ENCODE measurements at regions not wholly inside any gene's neighbourhood (a gene's known extent, or its start where the extent isn't known, plus 50 kb on each side); places are given as distances from the start of the nearest gene placed in this dataset.
A peak's percentile ranks its signal among the peaks of the same experiment; 100 is the strongest.
"Not testable (repeated sequence)": the region's sequence is repeated elsewhere in the genome, so short reads cannot be mapped to it uniquely, and the experiment has no call there.

- Histone ChIP-seq H3K9ac (ENCODE audit: low read length) (no peak overlapping the region), H3K4me1 (ENCODE audit: control insufficient read depth, insufficient read depth, low read length) (no peaks in the 10 kb centered on the region), H3K36me3 (ENCODE audit: control insufficient read depth, insufficient read depth, low read length, severe bottlenecking) (no peaks in the 10 kb centered on the region), H3K4me3 (ENCODE audit: low read length) (no peak overlapping the region), H3K9me3 (ENCODE audit: control insufficient read depth, low read length) (no peaks in the 10 kb centered on the region), H3K27me3 (replicated peaks; ENCODE audit: control insufficient read depth, insufficient read depth, low read length) (no peaks in the 10 kb centered on the region)
- DNase-seq (ENCODE audit: low read depth): no peak
Measured at GRCh38 chr3:188008582-188009213, 145.3 kb upstream of the LPP start.

GRCh38 chr3:188010478-188010877 is 143.5 kb upstream of the LPP start:
- Histone ChIP-seq H3K36me3 (ENCODE audit: control insufficient read depth, insufficient read depth, low read length, severe bottlenecking) (no peaks in the 10 kb centered on the region), H3K27me3 (replicated peaks; ENCODE audit: control insufficient read depth, insufficient read depth, low read length) (no peaks in the 10 kb centered on the region), H3K9ac (ENCODE audit: low read length) (no peak overlapping the region), H3K9me3 (ENCODE audit: control insufficient read depth, low read length) (no peaks in the 10 kb centered on the region), H3K4me1 (ENCODE audit: control insufficient read depth, insufficient read depth, low read length) (no peaks in the 10 kb centered on the region), H3K4me3 (ENCODE audit: low read length) (no peak overlapping the region)
- no peak for DNase-seq (ENCODE audit: low read depth)

GRCh38 chr3:188019727-188020126 is 134.2 kb upstream of the LPP start:
- Histone ChIP-seq H3K9me3 (ENCODE audit: control insufficient read depth, low read length) (peaks cover 12% of the 10 kb centered on the region), H3K4me1 (ENCODE audit: control insufficient read depth, insufficient read depth, low read length) (peaks cover 9% of the 10 kb centered on the region), H3K27me3 (replicated peaks; ENCODE audit: control insufficient read depth, insufficient read depth, low read length) (no peaks in the 10 kb centered on the region), H3K9ac (ENCODE audit: low read length) (no peak overlapping the region), H3K36me3 (ENCODE audit: control insufficient read depth, insufficient read depth, low read length, severe bottlenecking) (no peaks in the 10 kb centered on the region), H3K4me3 (ENCODE audit: low read length) (no peak overlapping the region)
- DNase-seq (ENCODE audit: low read depth): no peak

GRCh38 chr3:188021041-188021440 is 132.9 kb upstream of the LPP start:
- H3K9me3 ChIP-seq (ENCODE audit: control insufficient read depth, low read length): peaks cover 7% of the 10 kb centered on the region
- H3K9ac ChIP-seq (ENCODE audit: low read length): no peak overlapping the region
- H3K4me3 ChIP-seq (ENCODE audit: low read length): no peak overlapping the region
- H3K27me3 ChIP-seq (replicated peaks; ENCODE audit: control insufficient read depth, insufficient read depth, low read length): no peaks in the 10 kb centered on the region
- no peaks in the 10 kb centered on the region for H3K36me3 ChIP-seq (ENCODE audit: control insufficient read depth, insufficient read depth, low read length, severe bottlenecking)
- DNase-seq (ENCODE audit: low read depth): peak; percentile 10
- peaks cover 9% of the 10 kb centered on the region for H3K4me1 ChIP-seq (ENCODE audit: control insufficient read depth, insufficient read depth, low read length)

GRCh38 chr3:188021502-188022040 is 132.4 kb upstream of the LPP start:
- DNase-seq (ENCODE audit: low read depth): peak; percentile 56
- Histone ChIP-seq H3K36me3 (ENCODE audit: control insufficient read depth, insufficient read depth, low read length, severe bottlenecking) (no peaks in the 10 kb centered on the region), H3K9ac (ENCODE audit: low read length) (no peak overlapping the region), H3K4me1 (ENCODE audit: control insufficient read depth, insufficient read depth, low read length) (peaks cover 9% of the 10 kb centered on the region), H3K9me3 (ENCODE audit: control insufficient read depth, low read length) (peaks cover 6% of the 10 kb centered on the region), H3K27me3 (replicated peaks; ENCODE audit: control insufficient read depth, insufficient read depth, low read length) (no peaks in the 10 kb centered on the region), H3K4me3 (ENCODE audit: low read length) (no peak overlapping the region)

GRCh38 chr3:188022902-188023301 is 131.1 kb upstream of the LPP start:
- H3K27me3 ChIP-seq (replicated peaks; ENCODE audit: control insufficient read depth, insufficient read depth, low read length); H3K36me3 ChIP-seq (ENCODE audit: control insufficient read depth, insufficient read depth, low read length, severe bottlenecking); H3K4me1 ChIP-seq (ENCODE audit: control insufficient read depth, insufficient read depth, low read length); H3K9me3 ChIP-seq (ENCODE audit: control insufficient read depth, low read length); H3K4me3 ChIP-seq (ENCODE audit: low read length); DNase-seq (ENCODE audit: low read depth); H3K9ac ChIP-seq (ENCODE audit: low read length): not testable (repeated sequence)

GRCh38 chr3:188025555-188025954 is 128.4 kb upstream of the LPP start:
- H3K36me3 ChIP-seq (ENCODE audit: control insufficient read depth, insufficient read depth, low read length, severe bottlenecking): no peaks in the 10 kb centered on the region
- H3K4me1 ChIP-seq (ENCODE audit: control insufficient read depth, insufficient read depth, low read length): peaks cover 9% of the 10 kb centered on the region
- DNase-seq (ENCODE audit: low read depth): no peak
- no peak overlapping the region for H3K4me3 ChIP-seq (ENCODE audit: low read length)
- H3K27me3 ChIP-seq (replicated peaks; ENCODE audit: control insufficient read depth, insufficient read depth, low read length): no peaks in the 10 kb centered on the region
- H3K9ac ChIP-seq (ENCODE audit: low read length): no peak overlapping the region
- peaks cover 6% of the 10 kb centered on the region for H3K9me3 ChIP-seq (ENCODE audit: control insufficient read depth, low read length)

- H3K4me1 ChIP-seq (ENCODE audit: control insufficient read depth, insufficient read depth, low read length): peaks cover 4% of the 10 kb centered on the region
- no peaks in the 10 kb centered on the region for H3K36me3 ChIP-seq (ENCODE audit: control insufficient read depth, insufficient read depth, low read length, severe bottlenecking)
- DNase-seq (ENCODE audit: low read depth): no peak
- no peak overlapping the region for H3K9ac ChIP-seq (ENCODE audit: low read length)
- H3K4me3 ChIP-seq (ENCODE audit: low read length): no peak overlapping the region
- H3K9me3 ChIP-seq (ENCODE audit: control insufficient read depth, low read length): peaks cover 6% of the 10 kb centered on the region
- H3K27me3 ChIP-seq (replicated peaks; ENCODE audit: control insufficient read depth, insufficient read depth, low read length): no peaks in the 10 kb centered on the region
Measured at GRCh38 chr3:188026191-188026968, 127.6 kb upstream of the LPP start.

GRCh38 chr3:188031121-188031520 is 122.8 kb upstream of the LPP start:
- Histone ChIP-seq H3K9me3 (ENCODE audit: control insufficient read depth, low read length) (no peaks in the 10 kb centered on the region), H3K4me3 (ENCODE audit: low read length) (no peak overlapping the region), H3K27me3 (replicated peaks; ENCODE audit: control insufficient read depth, insufficient read depth, low read length) (no peaks in the 10 kb centered on the region), H3K36me3 (ENCODE audit: control insufficient read depth, insufficient read depth, low read length, severe bottlenecking) (no peaks in the 10 kb centered on the region), H3K9ac (ENCODE audit: low read length) (no peak overlapping the region), H3K4me1 (ENCODE audit: control insufficient read depth, insufficient read depth, low read length) (no peaks in the 10 kb centered on the region)
- DNase-seq (ENCODE audit: low read depth): no peak

- Histone ChIP-seq H3K4me1 (ENCODE audit: control insufficient read depth, insufficient read depth, low read length) (no peaks in the 10 kb centered on the region), H3K9me3 (ENCODE audit: control insufficient read depth, low read length) (no peaks in the 10 kb centered on the region), H3K9ac (ENCODE audit: low read length) (no peak overlapping the region), H3K27me3 (replicated peaks; ENCODE audit: control insufficient read depth, insufficient read depth, low read length) (no peaks in the 10 kb centered on the region), H3K36me3 (ENCODE audit: control insufficient read depth, insufficient read depth, low read length, severe bottlenecking) (no peaks in the 10 kb centered on the region), H3K4me3 (ENCODE audit: low read length) (no peak overlapping the region)
- no peak for DNase-seq (ENCODE audit: low read depth)
Measured at GRCh38 chr3:188034989-188035388, 119.0 kb upstream of the LPP start.

- no peaks in the 10 kb centered on the region for H3K36me3 ChIP-seq (ENCODE audit: control insufficient read depth, insufficient read depth, low read length, severe bottlenecking)
- H3K4me1 ChIP-seq (ENCODE audit: control insufficient read depth, insufficient read depth, low read length): no peaks in the 10 kb centered on the region
- H3K9me3 ChIP-seq (ENCODE audit: control insufficient read depth, low read length): no peaks in the 10 kb centered on the region
- H3K27me3 ChIP-seq (replicated peaks; ENCODE audit: control insufficient read depth, insufficient read depth, low read length): no peaks in the 10 kb centered on the region
- no peak for DNase-seq (ENCODE audit: low read depth)
- H3K4me3 ChIP-seq (ENCODE audit: low read length): peak overlapping the region; percentile 51
- H3K9ac ChIP-seq (ENCODE audit: low read length): no peak overlapping the region
Measured at GRCh38 chr3:188036375-188037194, 117.4 kb upstream of the LPP start.
